Glomerular endothelial cell (primary cell): ENCODE measurements at regions not wholly inside any gene's neighbourhood (a gene's known extent, or its start where the extent isn't known, plus 50 kb on each side); places are given as distances from the start of the nearest gene placed in this dataset.

Experiments used
- DNase-seq: peaks from one replicate; pipeline ENCODE4 v3.0.0-alpha.2; 2011; ENCODE audit warnings: low read depth, low spot score; ENCODE audit errors: extremely low read depth

DNA sequence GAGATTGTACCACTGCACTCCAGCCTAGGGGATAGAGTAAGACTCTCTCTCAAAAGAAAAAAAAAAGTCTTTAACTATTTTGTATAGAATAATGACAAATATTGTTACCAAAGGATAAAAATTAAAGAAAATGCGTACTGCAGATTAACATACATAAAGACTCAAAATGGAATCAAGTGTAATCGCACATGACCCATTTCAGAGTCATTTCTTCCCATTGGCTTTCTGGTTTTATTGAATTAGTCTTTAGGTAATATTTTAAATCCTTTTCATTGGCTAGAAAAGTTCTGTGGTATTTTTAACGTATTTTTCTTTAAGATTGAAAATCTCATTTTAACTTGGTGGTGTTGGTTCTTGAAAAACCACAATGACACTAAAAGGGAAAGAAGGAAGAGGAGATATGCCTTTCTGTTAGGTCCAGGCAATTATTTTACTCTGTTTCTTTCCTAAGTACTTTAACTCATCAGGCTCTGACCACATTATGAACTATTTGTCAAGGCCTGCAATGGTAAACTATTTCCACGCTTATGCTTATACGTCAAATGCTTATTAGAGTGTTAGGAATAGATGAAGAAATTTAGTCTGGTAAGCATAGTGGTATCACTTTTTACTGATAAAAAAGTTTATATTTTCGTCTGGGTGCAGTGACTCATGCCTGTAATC, 52.3 kb downstream of the PLEKHG1 start:
- DNase-seq = no peak

DNA sequence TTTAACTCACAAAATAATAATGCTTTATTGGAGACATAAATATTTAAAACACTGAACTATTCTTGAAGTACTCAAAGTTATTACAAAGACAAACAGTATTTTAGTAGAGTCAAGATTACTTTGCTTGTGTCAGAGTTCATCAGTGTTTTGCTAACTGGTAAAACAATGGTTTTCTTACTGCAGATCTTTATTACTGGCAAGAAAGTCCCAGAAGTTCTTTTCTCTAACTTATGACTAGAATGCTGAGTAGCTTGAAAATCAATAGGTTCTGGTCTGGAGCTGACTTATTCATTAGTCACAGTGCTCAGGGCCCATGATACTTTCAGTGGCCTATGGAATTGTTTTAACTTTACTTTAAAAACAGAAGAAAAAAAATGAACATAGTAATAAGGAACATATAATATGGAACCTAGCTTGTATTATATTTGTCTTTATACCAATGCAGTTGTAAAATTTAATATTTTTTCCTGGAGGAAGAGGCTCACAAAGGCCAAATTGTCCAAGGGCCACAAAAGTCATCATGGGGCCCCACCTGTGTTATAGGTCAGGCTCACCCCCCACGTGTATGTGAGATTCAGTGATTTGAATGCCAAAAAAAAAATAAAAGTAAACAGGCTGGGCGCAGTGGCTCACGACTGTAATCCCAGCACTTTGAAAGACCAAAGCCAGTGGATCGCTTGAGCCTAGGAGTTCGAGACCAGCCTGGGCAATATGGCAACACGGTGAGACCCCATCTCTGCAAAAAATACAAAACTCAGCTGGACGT, 53.3 kb downstream of the PLEKHG1 start:
- no peak for DNase-seq

DNA sequence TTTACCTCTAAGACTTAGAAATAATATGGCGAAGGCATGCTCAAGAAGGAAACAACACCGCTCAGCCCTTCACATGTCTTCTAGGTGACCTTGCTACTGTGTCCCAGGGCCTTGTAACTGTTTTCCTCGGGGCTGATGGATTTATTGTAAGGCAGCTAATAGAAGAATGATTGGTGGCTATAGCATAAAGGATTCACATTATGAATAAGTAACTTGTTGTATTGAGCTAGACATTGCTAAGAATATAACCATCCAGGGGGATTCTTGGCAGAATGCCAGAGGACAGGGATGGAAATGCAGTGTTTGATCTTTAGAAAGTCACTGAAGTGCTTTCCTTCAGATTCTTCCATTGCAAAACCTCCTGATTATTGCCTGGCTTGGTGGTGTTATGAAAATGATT, 54.9 kb downstream of the PLEKHG1 start:
- no peak for DNase-seq

DNA sequence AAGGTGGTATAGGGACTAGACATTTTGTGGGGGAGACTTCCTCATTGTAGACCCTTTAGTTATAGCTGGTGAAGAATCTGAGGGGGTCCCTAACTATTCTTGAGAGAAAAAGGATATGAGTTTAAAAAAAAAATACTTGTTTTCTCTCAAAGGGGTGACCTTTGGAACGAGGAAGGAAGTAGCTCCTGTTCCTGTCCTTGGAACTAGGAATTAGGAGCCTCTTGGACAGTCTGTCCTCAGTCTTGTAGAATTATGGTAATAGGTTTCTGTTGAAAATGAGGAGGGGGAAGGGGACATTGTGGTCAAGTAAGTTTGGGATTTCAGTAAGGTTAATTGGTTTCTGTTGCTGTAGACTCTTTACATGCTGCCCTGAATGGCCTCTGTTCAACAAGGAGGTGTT, 56.5 kb downstream of the PLEKHG1 start:
- no peak for DNase-seq

DNA sequence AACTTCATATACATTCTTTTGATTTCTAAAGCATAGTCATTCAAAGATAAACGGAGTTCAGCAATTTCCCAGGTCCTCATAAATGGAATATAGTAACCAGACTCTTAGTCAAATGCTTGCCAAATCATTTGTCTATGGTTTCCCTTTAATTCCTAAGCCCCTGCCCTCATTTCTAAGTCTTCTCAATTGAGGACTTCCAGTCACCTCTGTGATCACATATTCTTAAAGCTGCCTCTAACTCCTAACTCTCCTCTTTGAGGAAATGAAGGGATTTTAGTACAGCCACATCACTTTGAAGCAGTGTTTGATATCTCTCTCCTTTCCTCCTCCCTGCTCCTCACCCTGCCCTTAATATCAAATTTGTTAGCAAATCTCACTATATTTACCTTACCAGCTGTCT, 58.7 kb downstream of the PLEKHG1 start:
- no peak for DNase-seq

DNA sequence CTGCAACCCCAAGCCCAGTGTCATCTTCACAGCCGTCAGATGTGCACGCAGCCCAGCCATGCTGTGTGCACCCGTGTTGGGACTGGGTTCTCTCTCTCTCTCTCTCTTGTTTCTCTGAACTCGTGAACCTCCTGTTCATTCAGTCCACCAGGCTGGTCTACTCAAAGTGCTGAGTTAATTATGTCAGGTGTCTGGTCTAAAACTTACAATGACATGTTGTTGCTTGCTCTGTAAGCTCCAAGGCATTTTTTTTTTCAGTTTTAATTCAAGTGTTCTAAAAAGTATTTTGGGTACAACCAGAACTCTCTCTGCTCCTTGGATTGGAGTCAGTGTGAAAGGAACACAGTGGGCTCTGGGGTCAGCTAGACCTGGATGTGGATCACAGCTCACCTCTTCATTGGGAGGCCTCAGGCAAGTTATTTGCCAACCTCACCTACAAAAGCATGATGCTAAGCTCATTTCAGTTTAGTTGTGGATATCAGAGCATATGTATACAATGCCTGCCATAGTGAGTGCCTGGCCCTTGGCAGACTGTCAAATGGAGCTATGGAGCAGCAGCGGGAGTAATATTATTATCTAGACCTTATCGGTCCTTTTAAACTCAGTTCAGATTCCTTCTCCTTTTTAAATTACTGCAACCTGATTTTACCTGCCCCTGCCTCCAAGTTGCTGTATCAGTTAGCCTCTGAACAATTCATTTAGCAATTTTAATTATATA, 59.5 kb downstream of the PLEKHG1 start:
- DNase-seq = no peak

DNA sequence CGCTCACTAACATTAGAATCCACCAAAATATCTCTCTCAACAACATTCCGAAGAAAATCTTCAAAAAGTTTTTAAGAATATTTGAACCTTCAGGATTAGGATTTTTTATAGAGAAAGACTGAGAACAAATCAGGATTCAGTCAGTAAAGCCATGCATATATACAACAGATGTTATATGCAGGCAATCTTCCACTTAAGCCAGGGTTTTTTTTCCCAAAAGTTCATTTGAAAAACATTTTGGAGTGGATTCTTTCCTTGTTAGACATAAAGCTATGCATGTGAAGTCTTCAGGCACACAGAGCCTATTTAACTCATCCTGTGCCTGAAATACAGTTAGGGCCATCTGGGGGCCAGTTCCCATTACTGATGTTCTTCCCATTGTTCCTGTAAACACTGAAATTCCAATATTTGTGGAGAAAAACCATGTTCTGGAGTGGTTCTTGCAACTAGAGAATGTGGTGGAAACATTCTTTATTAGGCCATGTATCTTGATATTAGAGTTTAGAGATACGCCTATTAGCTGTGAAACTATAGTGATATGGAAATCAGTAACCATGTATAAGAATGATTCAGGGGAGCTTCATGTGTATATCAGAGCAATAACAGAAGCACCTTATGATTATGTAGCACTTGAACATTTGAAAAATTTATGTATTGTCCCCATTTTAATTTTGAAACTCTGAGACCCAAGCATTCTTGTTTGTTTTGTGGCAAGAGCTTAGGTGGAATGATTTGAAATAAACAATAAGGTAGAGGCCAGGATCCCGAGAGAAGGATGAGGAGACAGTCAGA, 61.7 kb downstream of the PLEKHG1 start:
- DNase-seq = no peak

DNA sequence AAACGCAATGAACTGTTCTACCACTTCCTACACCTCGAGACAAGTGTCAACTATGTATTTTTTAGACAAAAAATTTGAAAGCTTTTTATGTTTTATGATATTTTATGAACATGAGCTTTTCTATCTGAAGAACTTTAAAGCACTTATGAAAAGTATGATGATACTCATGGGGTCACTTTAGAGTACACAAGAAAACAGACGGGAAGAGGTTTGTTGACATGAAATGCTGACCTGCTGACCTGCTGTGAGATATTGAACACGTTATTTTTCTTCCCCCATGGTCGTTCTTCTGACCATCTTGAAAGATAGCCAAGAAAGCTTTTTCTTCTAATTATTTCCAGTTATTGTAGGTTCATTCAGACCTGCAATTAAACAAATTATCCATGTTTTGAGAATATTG, 63.1 kb downstream of the PLEKHG1 start:
- no peak for DNase-seq

DNA sequence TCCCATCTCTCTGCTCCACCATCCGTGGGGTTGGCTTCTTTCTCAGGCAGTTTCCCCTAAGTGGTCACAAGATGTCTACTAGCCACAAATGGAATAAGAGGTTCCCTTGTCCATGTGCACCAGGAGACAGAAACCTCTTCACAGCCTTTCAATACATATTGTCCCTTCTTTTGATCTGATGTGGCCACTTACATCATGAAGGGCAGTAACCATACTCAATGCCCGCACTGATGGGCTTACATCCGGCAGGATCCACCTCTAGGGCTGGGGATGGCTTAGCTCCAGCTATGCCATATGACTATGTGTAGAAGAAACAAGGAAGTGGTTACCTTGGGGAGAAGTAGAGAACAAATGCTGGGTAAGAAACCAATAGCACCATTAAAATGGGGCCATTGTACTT, 64.4 kb downstream of the PLEKHG1 start:
- DNase-seq = no peak

DNA sequence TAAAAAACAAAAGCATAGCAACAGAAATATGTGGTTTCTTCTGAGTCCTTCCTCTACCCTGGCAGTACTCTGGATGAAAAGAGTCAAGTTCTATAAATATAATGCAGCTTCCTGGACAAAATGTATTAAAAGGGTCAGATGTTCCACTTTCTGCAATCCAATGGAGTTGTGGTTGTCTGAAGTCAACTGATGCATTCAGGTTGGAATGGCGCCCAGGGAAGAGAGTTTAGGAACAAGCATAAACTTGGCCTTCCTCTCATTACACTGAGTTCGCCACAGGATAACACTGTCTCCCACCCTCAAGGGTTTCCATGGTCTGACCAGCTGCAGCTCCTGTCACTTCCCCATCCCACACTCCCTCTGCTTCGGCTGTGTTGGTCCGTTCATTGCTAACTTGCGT, 66.4 kb downstream of the PLEKHG1 start:
- no peak for DNase-seq

DNA sequence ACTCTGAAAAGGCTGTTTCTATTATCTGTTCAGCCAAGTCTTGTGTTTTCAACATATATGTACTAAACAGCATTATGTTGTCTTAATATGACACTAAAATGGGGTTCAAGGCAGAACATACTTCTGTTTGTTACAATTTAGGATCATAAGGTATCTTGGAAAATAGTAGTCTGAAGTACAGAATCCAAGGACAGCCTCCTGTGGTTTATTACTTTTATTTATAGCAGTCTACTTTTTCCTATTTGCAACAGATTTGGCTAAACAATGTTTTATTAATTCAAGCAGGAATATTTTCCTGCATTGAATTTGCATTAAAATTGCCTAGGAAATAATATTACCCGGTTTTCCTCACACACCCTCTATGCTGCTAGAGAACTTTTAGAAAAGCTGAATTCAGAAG, 67.7 kb downstream of the PLEKHG1 start:
- no peak for DNase-seq

DNA sequence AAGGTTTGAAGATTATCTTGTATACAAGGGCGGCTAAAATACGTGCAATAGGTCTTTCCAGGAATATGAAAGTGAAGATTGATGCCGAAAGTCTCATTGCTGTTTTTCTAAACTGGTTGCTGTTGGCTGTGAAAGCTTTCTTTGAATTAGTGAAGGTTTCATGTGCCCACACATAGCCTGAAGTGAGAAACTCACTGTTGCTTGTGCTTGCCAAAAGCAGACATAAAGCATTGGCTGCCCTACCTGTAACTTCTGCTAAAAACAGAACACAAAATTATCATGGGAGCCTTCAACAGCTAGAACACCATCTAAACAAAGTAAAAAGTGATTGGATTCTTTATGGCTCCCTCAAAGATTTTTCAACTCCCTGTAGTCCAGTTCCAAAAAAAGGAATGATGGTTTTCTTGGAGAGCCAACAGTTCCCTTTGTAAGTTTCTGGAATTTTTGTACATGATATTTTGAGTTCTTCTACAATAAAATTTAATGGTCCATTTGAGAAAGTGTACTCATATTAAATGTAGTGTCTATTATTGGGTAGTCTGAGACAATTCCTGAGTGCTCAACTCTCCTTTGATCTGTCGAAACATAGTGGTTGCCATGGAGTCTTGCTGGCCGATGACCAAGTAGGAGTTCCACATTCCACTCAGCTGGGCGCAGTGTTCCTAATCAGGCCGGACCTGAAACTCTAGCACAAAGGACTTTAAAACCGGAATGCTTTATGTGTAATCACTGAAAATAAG, 68.5 kb downstream of the PLEKHG1 start:
- peak; percentile 89 for DNase-seq

DNA sequence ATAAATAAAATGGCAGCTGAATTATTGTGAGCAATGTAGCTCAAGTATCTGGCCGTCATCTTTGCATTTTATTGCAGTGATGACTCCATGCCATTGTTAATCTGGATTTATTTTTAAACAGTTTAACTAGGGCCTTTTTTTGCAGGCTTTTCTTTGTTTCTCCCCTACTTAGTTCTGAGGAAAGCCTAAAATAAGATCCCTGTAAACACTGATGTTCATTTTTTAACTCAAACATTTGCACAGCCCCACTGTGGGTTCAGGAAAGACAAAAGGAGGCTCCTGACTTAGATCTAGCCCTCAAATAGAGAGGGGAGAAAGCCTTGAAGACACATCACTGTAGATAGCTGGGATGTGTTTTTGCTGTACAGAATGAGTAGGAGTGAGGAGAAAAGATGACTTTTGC, 69.2 kb downstream of the PLEKHG1 start:
- DNase-seq = no peak

DNA sequence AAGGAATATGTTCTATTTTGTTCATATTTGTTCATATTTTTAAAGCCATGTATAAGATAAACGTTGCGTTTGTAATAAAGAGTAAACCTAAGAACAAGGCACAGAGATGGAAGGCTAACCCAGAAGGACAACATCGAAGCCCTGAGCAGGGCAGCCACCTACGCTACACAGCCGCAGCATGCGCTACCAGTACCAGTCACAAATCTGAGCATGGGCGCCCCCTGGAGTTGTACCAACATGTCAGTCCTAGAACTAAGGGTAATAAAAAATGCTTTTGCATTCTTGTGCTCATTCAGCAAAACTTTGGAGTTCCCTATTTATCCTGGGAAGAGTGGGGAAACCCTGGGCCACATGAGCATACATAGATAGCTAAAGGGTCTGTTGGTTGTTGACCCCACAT, 70.6 kb downstream of the PLEKHG1 start:
- no peak for DNase-seq

DNA sequence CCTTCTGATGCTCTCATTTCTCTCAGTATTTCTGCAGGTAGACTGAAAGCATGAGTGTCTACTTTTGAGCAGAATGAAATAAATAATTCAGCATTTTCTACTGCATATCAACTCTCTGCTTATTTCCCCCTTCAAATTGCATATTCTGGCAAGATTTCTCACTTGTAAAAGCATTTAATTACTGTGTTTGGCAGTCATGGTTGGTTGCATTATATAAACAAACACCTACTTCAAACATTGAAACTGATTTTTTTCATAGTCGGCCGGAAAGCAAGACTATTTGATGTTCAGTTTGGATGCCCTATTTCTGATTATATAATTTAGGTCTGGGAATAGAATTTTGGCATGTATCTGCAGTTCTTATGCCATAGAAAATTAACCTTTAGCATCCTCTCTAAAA, 73.1 kb downstream of the PLEKHG1 start:
- no peak for DNase-seq

DNA sequence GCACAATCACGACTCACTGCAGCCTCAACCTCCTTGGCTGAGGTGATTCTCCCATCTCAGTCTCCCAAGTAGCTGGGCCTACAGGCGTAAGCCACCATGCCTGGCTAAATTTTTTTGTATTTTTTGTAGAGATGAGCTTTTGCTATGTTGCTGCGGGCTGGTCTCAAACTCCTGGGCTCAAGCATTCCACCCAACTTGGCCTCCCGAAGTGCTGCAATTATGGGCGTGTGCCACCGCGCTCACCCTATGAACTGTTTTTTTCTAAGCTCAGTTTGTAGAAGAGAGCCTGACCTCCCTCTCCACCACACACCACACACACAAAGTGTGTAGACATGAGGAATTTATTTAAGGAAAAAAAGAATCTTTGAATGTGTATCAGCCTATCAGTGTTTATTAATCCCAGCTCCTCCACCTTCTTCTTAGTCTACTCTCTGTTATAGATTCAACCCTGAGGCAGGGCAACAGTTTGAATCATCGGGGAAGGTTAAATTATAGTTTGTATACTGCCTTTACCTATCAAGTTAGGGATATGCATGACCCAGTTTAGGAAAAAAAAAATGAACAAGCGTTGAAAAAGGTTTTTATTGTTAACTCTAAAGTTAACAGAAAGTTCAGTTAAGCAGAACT, 74.1 kb downstream of the PLEKHG1 start:
- no peak for DNase-seq

DNA sequence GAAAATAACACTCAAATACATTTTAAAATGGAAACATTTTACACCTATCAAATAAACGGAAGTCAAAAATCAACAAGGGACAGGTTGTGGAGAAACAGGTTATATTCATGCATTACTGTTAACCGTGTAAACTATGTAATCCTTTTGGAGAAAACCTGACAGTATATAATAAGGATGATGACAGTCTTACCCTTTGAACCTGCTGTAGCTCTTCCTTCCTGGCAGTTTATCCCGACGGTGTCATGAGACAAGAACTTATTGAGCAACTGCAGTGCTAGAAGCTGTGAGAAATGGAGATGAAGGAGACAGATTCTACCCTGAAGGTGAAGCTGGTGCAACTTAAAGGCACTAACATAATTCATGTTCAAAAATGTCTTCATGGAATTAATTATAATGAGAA, 76.7 kb downstream of the PLEKHG1 start:
- DNase-seq = no peak

DNA sequence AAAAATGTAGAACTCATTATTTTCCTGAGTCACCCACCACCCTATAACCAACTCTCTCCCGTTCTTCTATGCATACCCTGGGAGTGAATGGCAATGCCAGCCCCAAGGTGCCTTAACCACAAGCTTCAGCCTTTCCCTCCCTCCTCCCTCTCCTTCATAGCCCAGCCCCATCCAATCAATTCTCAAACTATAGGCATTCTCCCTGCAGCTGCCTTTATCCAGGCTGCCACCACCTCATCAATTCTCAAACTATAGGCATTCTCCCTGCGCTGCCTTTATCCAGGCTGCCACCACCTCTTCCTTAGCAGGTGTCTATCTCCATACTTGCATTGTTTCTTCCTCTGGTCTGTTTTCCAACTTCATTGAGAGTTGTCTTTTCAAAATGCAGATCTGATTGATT, 77.1 kb downstream of the PLEKHG1 start:
- no peak for DNase-seq

DNA sequence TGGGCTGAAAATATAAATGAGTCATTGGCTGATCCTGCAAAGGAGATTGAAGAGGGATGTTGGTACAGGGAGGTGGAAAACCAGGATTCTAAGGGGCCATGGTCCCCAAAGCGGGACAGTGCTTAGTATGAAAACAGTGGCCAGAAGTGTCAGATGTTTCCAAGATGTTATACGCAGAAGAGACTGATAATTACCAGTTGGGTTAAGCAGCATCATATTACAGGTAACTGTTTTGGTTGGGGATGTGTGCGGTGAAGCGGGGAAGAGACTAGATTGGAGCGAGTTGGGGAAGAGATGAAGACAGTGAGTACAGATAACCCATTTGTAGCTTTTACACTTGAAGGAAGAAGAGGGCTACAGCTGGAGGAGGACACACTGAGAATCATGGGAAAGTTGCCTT, 80.8 kb downstream of the PLEKHG1 start:
- no peak for DNase-seq
